H1 (cell line): ENCODE measurements at regions not wholly inside any gene's neighbourhood (a gene's known extent, or its start where the extent isn't known, plus 50 kb on each side); places are given as distances from the start of the nearest gene placed in this dataset.

ENCODE experiments used
- BRCA1 ChIP-seq: IDR thresholded peaks from 2 replicates; pipeline ENCODE4 v1.6.1; 2012; ENCODE audit warnings: low read depth, low read length, improper control_type of control experiment
- JUND ChIP-seq: IDR thresholded peaks from 2 replicates; pipeline ENCODE4 v1.6.1; 2011; ENCODE audit warnings: mild to moderate bottlenecking, improper control_type of control experiment, low read length
- RXRA ChIP-seq: IDR thresholded peaks from 2 replicates; pipeline ENCODE4 v1.6.1; 2011; ENCODE audit warnings: low read depth, mild to moderate bottlenecking, low read length, moderate library complexity; ENCODE audit not compliant: insufficient read depth
- SIRT6 ChIP-seq: IDR thresholded peaks from one replicate; pipeline ENCODE4 v1.7.1; 2012; ENCODE audit warnings: low read length, inconsistent platforms
- SP2 ChIP-seq: IDR thresholded peaks from 2 replicates; pipeline ENCODE4 v1.6.1; 2012; ENCODE audit warnings: mild to moderate bottlenecking, low read length, inconsistent platforms
- TF ChIP-seq, protein P1 (sequence below): fragments of 300-600 bp; sonication (generic); IDR thresholded peaks from 2 replicates; pipeline ENCODE4 v1.7.1; 2012; ENCODE audit warnings: low read length, moderate library complexity, mild to moderate bottlenecking, inconsistent platforms; ENCODE audit not compliant: insufficient replicate concordance

DNA sequence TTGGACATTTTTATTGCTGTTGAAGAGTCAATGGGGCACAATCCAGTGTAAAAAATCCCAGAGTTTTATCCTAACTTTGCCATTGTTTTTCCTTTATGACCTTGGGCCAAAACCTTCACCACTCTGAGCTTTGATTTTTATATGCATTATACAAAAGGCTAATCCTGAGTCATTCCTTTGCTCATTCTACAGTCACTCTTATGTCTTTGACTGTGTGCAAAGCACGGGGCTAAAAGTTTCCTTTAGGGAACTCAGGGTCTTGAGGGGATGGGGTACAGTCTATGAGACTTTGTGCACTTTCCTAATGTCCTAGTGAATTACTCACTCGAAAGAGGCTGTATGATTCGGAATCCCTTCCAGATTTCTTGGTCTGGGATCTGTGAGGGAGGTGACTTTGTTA lies 543.2 kb upstream of the CAMK1G start (continued):
- TF ChIP-seq, protein P1, sequence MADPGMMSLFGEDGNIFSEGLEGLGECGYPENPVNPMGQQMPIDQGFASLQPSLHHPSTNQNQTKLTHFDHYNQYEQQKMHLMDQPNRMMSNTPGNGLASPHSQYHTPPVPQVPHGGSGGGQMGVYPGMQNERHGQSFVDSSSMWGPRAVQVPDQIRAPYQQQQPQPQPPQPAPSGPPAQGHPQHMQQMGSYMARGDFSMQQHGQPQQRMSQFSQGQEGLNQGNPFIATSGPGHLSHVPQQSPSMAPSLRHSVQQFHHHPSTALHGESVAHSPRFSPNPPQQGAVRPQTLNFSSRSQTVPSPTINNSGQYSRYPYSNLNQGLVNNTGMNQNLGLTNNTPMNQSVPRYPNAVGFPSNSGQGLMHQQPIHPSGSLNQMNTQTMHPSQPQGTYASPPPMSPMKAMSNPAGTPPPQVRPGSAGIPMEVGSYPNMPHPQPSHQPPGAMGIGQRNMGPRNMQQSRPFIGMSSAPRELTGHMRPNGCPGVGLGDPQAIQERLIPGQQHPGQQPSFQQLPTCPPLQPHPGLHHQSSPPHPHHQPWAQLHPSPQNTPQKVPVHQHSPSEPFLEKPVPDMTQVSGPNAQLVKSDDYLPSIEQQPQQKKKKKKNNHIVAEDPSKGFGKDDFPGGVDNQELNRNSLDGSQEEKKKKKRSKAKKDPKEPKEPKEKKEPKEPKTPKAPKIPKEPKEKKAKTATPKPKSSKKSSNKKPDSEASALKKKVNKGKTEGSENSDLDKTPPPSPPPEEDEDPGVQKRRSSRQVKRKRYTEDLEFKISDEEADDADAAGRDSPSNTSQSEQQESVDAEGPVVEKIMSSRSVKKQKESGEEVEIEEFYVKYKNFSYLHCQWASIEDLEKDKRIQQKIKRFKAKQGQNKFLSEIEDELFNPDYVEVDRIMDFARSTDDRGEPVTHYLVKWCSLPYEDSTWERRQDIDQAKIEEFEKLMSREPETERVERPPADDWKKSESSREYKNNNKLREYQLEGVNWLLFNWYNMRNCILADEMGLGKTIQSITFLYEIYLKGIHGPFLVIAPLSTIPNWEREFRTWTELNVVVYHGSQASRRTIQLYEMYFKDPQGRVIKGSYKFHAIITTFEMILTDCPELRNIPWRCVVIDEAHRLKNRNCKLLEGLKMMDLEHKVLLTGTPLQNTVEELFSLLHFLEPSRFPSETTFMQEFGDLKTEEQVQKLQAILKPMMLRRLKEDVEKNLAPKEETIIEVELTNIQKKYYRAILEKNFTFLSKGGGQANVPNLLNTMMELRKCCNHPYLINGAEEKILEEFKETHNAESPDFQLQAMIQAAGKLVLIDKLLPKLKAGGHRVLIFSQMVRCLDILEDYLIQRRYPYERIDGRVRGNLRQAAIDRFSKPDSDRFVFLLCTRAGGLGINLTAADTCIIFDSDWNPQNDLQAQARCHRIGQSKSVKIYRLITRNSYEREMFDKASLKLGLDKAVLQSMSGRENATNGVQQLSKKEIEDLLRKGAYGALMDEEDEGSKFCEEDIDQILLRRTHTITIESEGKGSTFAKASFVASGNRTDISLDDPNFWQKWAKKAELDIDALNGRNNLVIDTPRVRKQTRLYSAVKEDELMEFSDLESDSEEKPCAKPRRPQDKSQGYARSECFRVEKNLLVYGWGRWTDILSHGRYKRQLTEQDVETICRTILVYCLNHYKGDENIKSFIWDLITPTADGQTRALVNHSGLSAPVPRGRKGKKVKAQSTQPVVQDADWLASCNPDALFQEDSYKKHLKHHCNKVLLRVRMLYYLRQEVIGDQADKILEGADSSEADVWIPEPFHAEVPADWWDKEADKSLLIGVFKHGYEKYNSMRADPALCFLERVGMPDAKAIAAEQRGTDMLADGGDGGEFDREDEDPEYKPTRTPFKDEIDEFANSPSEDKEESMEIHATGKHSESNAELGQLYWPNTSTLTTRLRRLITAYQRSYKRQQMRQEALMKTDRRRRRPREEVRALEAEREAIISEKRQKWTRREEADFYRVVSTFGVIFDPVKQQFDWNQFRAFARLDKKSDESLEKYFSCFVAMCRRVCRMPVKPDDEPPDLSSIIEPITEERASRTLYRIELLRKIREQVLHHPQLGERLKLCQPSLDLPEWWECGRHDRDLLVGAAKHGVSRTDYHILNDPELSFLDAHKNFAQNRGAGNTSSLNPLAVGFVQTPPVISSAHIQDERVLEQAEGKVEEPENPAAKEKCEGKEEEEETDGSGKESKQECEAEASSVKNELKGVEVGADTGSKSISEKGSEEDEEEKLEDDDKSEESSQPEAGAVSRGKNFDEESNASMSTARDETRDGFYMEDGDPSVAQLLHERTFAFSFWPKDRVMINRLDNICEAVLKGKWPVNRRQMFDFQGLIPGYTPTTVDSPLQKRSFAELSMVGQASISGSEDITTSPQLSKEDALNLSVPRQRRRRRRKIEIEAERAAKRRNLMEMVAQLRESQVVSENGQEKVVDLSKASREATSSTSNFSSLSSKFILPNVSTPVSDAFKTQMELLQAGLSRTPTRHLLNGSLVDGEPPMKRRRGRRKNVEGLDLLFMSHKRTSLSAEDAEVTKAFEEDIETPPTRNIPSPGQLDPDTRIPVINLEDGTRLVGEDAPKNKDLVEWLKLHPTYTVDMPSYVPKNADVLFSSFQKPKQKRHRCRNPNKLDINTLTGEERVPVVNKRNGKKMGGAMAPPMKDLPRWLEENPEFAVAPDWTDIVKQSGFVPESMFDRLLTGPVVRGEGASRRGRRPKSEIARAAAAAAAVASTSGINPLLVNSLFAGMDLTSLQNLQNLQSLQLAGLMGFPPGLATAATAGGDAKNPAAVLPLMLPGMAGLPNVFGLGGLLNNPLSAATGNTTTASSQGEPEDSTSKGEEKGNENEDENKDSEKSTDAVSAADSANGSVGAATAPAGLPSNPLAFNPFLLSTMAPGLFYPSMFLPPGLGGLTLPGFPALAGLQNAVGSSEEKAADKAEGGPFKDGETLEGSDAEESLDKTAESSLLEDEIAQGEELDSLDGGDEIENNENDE: no peak
- TF ChIP-seq JUND: no peak
- TF ChIP-seq SIRT6: no peak
- no peak for TF ChIP-seq SP2
- no peak for TF ChIP-seq RXRA
- TF ChIP-seq BRCA1: no peak
- TF ChIP-seq, all 59 proteins: peak for 0
